HS-27A (cell line): ENCODE measurements at regions not wholly inside any gene's neighbourhood (a gene's known extent, or its start where the extent isn't known, plus 50 kb on each side); places are given as distances from the start of the nearest gene placed in this dataset.
"Not testable (repeated sequence)": the region's sequence is repeated elsewhere in the genome, so short reads cannot be mapped to it uniquely, and the experiment has no call there.

Experiments
- DNase-seq: peaks from one replicate; pipeline ENCODE4 v3.0.0-alpha.2; 2012; ENCODE audit warnings: low read depth, missing footprints

- no peak for DNase-seq
These were observed 73.7 kb downstream of the GEMIN8 start for GRCh38 chrX:13955975-13956374.

GRCh38 chrX:13955095-13955647, 74.5 kb downstream of the GEMIN8 start:
- DNase-seq = no peak

- no peak for DNase-seq
These were observed 77.1 kb downstream of the GEMIN8 start for GRCh38 chrX:13952581-13952980.

GRCh38 chrX:13946223-13946622, 83.5 kb downstream of the GEMIN8 start:
- DNase-seq = not testable (repeated sequence)

GRCh38 chrX:13945787-13946186, 83.9 kb downstream of the GEMIN8 start:
- not testable (repeated sequence) for DNase-seq

- DNase-seq = no peak
These were observed 89.0 kb downstream of the GEMIN8 start for GRCh38 chrX:13940671-13941070.

GRCh38 chrX:13939741-13940597, 89.7 kb downstream of the GEMIN8 start:
- DNase-seq = no peak

- no peak for DNase-seq
These were observed 90.7 kb downstream of the GEMIN8 start for GRCh38 chrX:13938829-13939530.

- no peak for DNase-seq
These were observed 91.5 kb downstream of the GEMIN8 start for GRCh38 chrX:13938051-13938828.

- DNase-seq = no peak
These were observed 92.2 kb downstream of the GEMIN8 start for GRCh38 chrX:13937370-13938050.

GRCh38 chrX:13936521-13937225, 93.0 kb downstream of the GEMIN8 start:
- DNase-seq = no peak

- DNase-seq = no peak
These were observed 95.0 kb downstream of the GEMIN8 start for GRCh38 chrX:13934731-13935130.

GRCh38 chrX:13933851-13934250, 95.8 kb downstream of the GEMIN8 start:
- no peak for DNase-seq

GRCh38 chrX:13933352-13933751, 96.3 kb downstream of the GEMIN8 start:
- no peak for DNase-seq

- DNase-seq = no peak
These were observed 97.3 kb downstream of the GEMIN8 start for GRCh38 chrX:13932416-13932815.

GRCh38 chrX:13927175-13927574, 102.5 kb downstream of the GEMIN8 start:
- no peak for DNase-seq

GRCh38 chrX:13923845-13924244, 105.8 kb downstream of the GEMIN8 start:
- no peak for DNase-seq

- no peak for DNase-seq
These were observed 106.4 kb upstream of the GPM6B start for GRCh38 chrX:13923289-13923688.

GRCh38 chrX:13917507-13917906, 100.6 kb upstream of the GPM6B start:
- no peak for DNase-seq

- DNase-seq = no peak
These were observed 94.7 kb upstream of the GPM6B start for GRCh38 chrX:13911586-13911985.

GRCh38 chrX:13906093-13906492, 89.2 kb upstream of the GPM6B start:
- no peak for DNase-seq
